Naive thymus-derived CD4-positive, alpha-beta T cell (primary cell): ENCODE measurements at regions not wholly inside any gene's neighbourhood (a gene's known extent, or its start where the extent isn't known, plus 50 kb on each side); places are given as distances from the start of the nearest gene placed in this dataset.

Experiments used
- ATAC-seq: fragments of 150-1000 bp; cut with Tn5 transposase; 2 replicates; pipeline ENCODE4 v1.10.0; 2021; ENCODE audit warnings: mild to moderate bottlenecking, moderate library complexity
- CTCF ChIA-PET: fragments of 350-600 bp; sonication (Branson Sonifier 250); formaldehyde crosslinking; loops from one replicate; lab custom pipeline; 2021; ENCODE audit warnings: antibody characterized with exemption; lab: Charles Lee
- POLR2A ChIA-PET: fragments of 350-600 bp; sonication (Branson Sonifier 250); formaldehyde crosslinking; loops from one replicate; lab custom pipeline; 2021; ENCODE audit warnings: antibody characterized with exemption, inconsistent platforms; lab: Charles Lee
- DNase-seq, 9 donors: peaks; one replicate each; pipeline versions ENCODE4 v3.0.0 to v3.0.0-alpha.2; 2020 to 2022; ENCODE audit warnings: mixed read lengths in 1 of 9
- H3K27ac ChIP-seq: one replicate; pipeline ENCODE4 v1.7.0; 2013; ENCODE audit warnings: mild to moderate bottlenecking, low read depth, low read length, moderate library complexity
- H3K27me3 ChIP-seq, 2 donors: one replicate each; pipeline ENCODE4 v1.7.0; 2013; ENCODE audit warnings: low read length in 2 of 2, mild to moderate bottlenecking in 2 of 2, moderate library complexity in 2 of 2; ENCODE audit not compliant: control insufficient read depth in 2 of 2, insufficient read depth in 2 of 2
- H3K36me3 ChIP-seq, 3 experiments: 1 replicate in 2 of 3; 2 replicates in 1 of 3; pipeline ENCODE4 v1.7.0; 2013; ENCODE audit warnings: low read length in 3 of 3, mild to moderate bottlenecking in 3 of 3, moderate library complexity in 1 of 3; ENCODE audit not compliant: insufficient read depth in 3 of 3, control insufficient read depth in 2 of 3
- H3K4me1 ChIP-seq, 2 donors: one replicate each; pipeline ENCODE4 v1.7.0; 2013; ENCODE audit warnings: low read length in 2 of 2, mild to moderate bottlenecking in 2 of 2, moderate library complexity in 1 of 2; ENCODE audit not compliant: control insufficient read depth in 2 of 2, insufficient read depth in 2 of 2
- H3K4me3 ChIP-seq: 2 replicates; pipeline ENCODE4 v1.7.0; 2013; ENCODE audit warnings: mild to moderate bottlenecking, low read length
- H3K9me3 ChIP-seq, 3 experiments: 1 replicate in 2 of 3; 2 replicates in 1 of 3; pipeline ENCODE4 v1.7.0; 2013; ENCODE audit warnings: low read length in 3 of 3; ENCODE audit not compliant: control insufficient read depth in 2 of 3
- H3K27ac Mint-ChIP-seq, 9 donors: one replicate each; pipeline ENCODE4 v1.8.0; 2020 to 2022; ENCODE audit warnings: mixed read lengths in 9 of 9, mild to moderate bottlenecking in 8 of 9, moderate library complexity in 5 of 9, inconsistent platforms in 2 of 9
- H3K27me3 Mint-ChIP-seq, 5 donors: one replicate each; pipeline ENCODE4 v1.8.0; 2021 to 2022; ENCODE audit warnings: mixed read lengths in 5 of 5, mild to moderate bottlenecking in 1 of 5
- H3K36me3 Mint-ChIP-seq, 5 donors: one replicate each; pipeline ENCODE4 v1.8.0; 2020 to 2022; ENCODE audit warnings: mixed read lengths in 5 of 5, mild to moderate bottlenecking in 3 of 5, inconsistent platforms in 1 of 5
- H3K4me1 Mint-ChIP-seq, 7 donors: one replicate each; pipeline ENCODE4 v1.8.0; 2020 to 2022; ENCODE audit warnings: mixed read lengths in 7 of 7, mild to moderate bottlenecking in 3 of 7, inconsistent platforms in 1 of 7
- H3K4me3 Mint-ChIP-seq, 10 donors: one replicate each; pipeline ENCODE4 v1.8.0; 2020 to 2022; ENCODE audit warnings: mild to moderate bottlenecking in 10 of 10, mixed read lengths in 10 of 10, moderate library complexity in 6 of 10, inconsistent platforms in 2 of 10
- H3K9me3 Mint-ChIP-seq, 11 donors: one replicate each; pipeline ENCODE4 v1.8.0; 2020 to 2022; ENCODE audit warnings: mixed read lengths in 11 of 11, mild to moderate bottlenecking in 4 of 11, inconsistent platforms in 1 of 11, moderate library complexity in 1 of 11
- intact Hi-C, 2 donors: fragments of 100-400 bp; cut with micrococcal nuclease; formaldehyde crosslinking; loops; one replicate each; pipeline ENCODE4 v1.15.1; 2023

- ChIA-PET CTCF (no interaction called here), POLR2A (no interaction called here)
- Histone ChIP-seq H3K27me3 (no peaks in the 10 kb centered on the region), H3K4me3 (no peak overlapping the region), H3K4me1 (no peaks in the 10 kb centered on the region), H3K9me3 (no peaks in the 10 kb centered on the region), H3K27ac (no peak overlapping the region), H3K36me3 (no peaks in the 10 kb centered on the region)
- DNase-seq, result no peak
- Mint-ChIP-seq H3K4me3 (no peak overlapping the region), H3K36me3 (no peaks in the 10 kb centered on the region), H3K27ac (no peak overlapping the region), H3K27me3 (peaks cover 0 to 7% (median 6%) of the 10 kb centered on the region in 5 donors), H3K4me1 (no peaks in the 10 kb centered on the region), H3K9me3 (peaks cover 0 to 12% (median under 1%) of the 10 kb centered on the region in 11 donors)
- intact Hi-C loops, result no loop called here
- ATAC-seq, result no peak
These were observed 293.9 kb downstream of the SATB2 start for GRCh38 chr2:199163613-199164458.

- DNase-seq (no peak), ATAC-seq (no peak)
- intact Hi-C loops, result no loop called here
- Histone ChIP-seq H3K4me1 (no peaks in the 10 kb centered on the region), H3K36me3 (no peaks in the 10 kb centered on the region), H3K27me3 (no peaks in the 10 kb centered on the region), H3K4me3 (no peak overlapping the region), H3K27ac (no peak overlapping the region), H3K9me3 (no peaks in the 10 kb centered on the region)
- ChIA-PET CTCF (no interaction called here), POLR2A (no interaction called here)
- peaks cover 0 to 5% (median 0%) of the 10 kb centered on the region in 5 donors for H3K27me3 Mint-ChIP-seq
- peaks cover 0 to 5% (median 0%) of the 10 kb centered on the region in 5 donors for H3K36me3 Mint-ChIP-seq
- H3K9me3 Mint-ChIP-seq, result peaks cover 0 to 19% (median 8%) of the 10 kb centered on the region in 11 donors
- no peak overlapping the region for H3K4me3 Mint-ChIP-seq
- no peaks in the 10 kb centered on the region for H3K4me1 Mint-ChIP-seq
- no peak overlapping the region for H3K27ac Mint-ChIP-seq
These were observed 296.9 kb downstream of the SATB2 start for GRCh38 chr2:199160677-199161465.

- H3K36me3 ChIP-seq, result no peaks in the 10 kb centered on the region
- H3K27me3 Mint-ChIP-seq, result peaks cover 0 to 7% (median 0%) of the 10 kb centered on the region in 5 donors
- H3K27me3 ChIP-seq, result no peaks in the 10 kb centered on the region
- H3K9me3 Mint-ChIP-seq, result peaks cover 0 to 23% (median 11%) of the 10 kb centered on the region in 11 donors
- H3K4me1 Mint-ChIP-seq, result no peaks in the 10 kb centered on the region
- no peaks in the 10 kb centered on the region for H3K9me3 ChIP-seq
- intact Hi-C loops, result no loop called here
- H3K4me1 ChIP-seq, result no peaks in the 10 kb centered on the region
- no peak overlapping the region for H3K27ac ChIP-seq
- ATAC-seq, result no peak
- no peak for DNase-seq
- POLR2A ChIA-PET, result no interaction called here
- H3K4me3 ChIP-seq, result no peak overlapping the region
- no peak overlapping the region for H3K4me3 Mint-ChIP-seq
- CTCF ChIA-PET, result no interaction called here
- no peak overlapping the region for H3K27ac Mint-ChIP-seq
- H3K36me3 Mint-ChIP-seq, result peaks cover 0 to 5% (median 0%) of the 10 kb centered on the region in 5 donors
These were observed 297.7 kb downstream of the SATB2 start for GRCh38 chr2:199160081-199160480.

- Histone ChIP-seq H3K27me3 (no peaks in the 10 kb centered on the region), H3K27ac (no peak overlapping the region), H3K36me3 (no peaks in the 10 kb centered on the region), H3K4me1 (no peaks in the 10 kb centered on the region), H3K4me3 (no peak overlapping the region), H3K9me3 (no peaks in the 10 kb centered on the region)
- Mint-ChIP-seq H3K4me3 (no peak overlapping the region), H3K27me3 (peaks cover 0 to 12% (median 3%) of the 10 kb centered on the region in 5 donors), H3K4me1 (no peaks in the 10 kb centered on the region), H3K9me3 (peaks cover 0 to 13% (median 1%) of the 10 kb centered on the region in 11 donors), H3K27ac (no peak overlapping the region), H3K36me3 (peaks cover 0 to 2% (median 0%) of the 10 kb centered on the region in 5 donors)
- intact Hi-C loops, result no loop called here
- ChIA-PET CTCF (no interaction called here), POLR2A (no interaction called here)
- DNase-seq (no peak), ATAC-seq (no peak)
These were observed 309.5 kb downstream of the SATB2 start for GRCh38 chr2:199148076-199148845.

- no peaks in the 10 kb centered on the region for H3K4me1 ChIP-seq
- intact Hi-C loops, result no loop called here
- Mint-ChIP-seq H3K27ac (no peak overlapping the region), H3K27me3 (peaks cover 0 to 12% (median 4%) of the 10 kb centered on the region in 5 donors), H3K36me3 (no peaks in the 10 kb centered on the region), H3K4me3 (no peak overlapping the region), H3K9me3 (peaks cover 0 to 16% (median 0%) of the 10 kb centered on the region in 11 donors), H3K4me1 (no peaks in the 10 kb centered on the region)
- no peaks in the 10 kb centered on the region for H3K36me3 ChIP-seq
- no peak overlapping the region for H3K4me3 ChIP-seq
- DNase-seq, result no peak
- POLR2A ChIA-PET, result no interaction called here
- H3K27ac ChIP-seq, result no peak overlapping the region
- ATAC-seq, result no peak
- no peaks in the 10 kb centered on the region for H3K9me3 ChIP-seq
- CTCF ChIA-PET, result no interaction called here
- H3K27me3 ChIP-seq, result no peaks in the 10 kb centered on the region
These were observed 310.5 kb downstream of the SATB2 start for GRCh38 chr2:199147216-199147615.

- H3K36me3 ChIP-seq, result no peaks in the 10 kb centered on the region
- Mint-ChIP-seq H3K27ac (no peak overlapping the region), H3K36me3 (no peaks in the 10 kb centered on the region), H3K4me1 (no peaks in the 10 kb centered on the region), H3K27me3 (peaks cover 0 to 8% (median 4%) of the 10 kb centered on the region in 5 donors), H3K9me3 (peaks cover 0 to 20% (median 4%) of the 10 kb centered on the region in 11 donors), H3K4me3 (no peak overlapping the region)
- H3K27ac ChIP-seq, result no peak overlapping the region
- no peaks in the 10 kb centered on the region for H3K9me3 ChIP-seq
- no peaks in the 10 kb centered on the region for H3K27me3 ChIP-seq
- DNase-seq (no peak), ATAC-seq (no peak)
- no peak overlapping the region for H3K4me3 ChIP-seq
- POLR2A ChIA-PET, result no interaction called here
- H3K4me1 ChIP-seq, result no peaks in the 10 kb centered on the region
- intact Hi-C loops, result no loop called here
- CTCF ChIA-PET, result no interaction called here
These were observed 313.2 kb downstream of the SATB2 start for GRCh38 chr2:199144546-199144945.
